OCI-LY3 (cell line): ENCODE measurements at regions not wholly inside any gene's neighbourhood (a gene's known extent, or its start where the extent isn't known, plus 50 kb on each side); places are given as distances from the start of the nearest gene placed in this dataset.

ENCODE experiments used
- H2AFZ ChIP-seq: fragments of 200-600, 300-600 bp; shearing (Covaris generic); 2 replicates; pipeline ENCODE4 v1.6.0; 2014; ENCODE audit warnings: antibody characterized with exemption, low read depth, low read length
- H3K27ac ChIP-seq: fragments of 200-600, 300-600 bp; sonication (generic); 2 replicates; pipeline ENCODE4 v1.5.1; 2014; ENCODE audit warnings: mild to moderate bottlenecking, low read length, moderate library complexity, mixed read lengths
- H3K27me3 ChIP-seq: fragments of 200-600, 300-600 bp; sonication (generic); 2 replicates; pipeline ENCODE4 v1.6.1; 2014; ENCODE audit warnings: low read depth, low read length, mixed read lengths
- H3K36me3 ChIP-seq: fragments of 200-600, 300-600 bp; sonication (generic); replicated peaks from 2 replicates; pipeline ENCODE3; 2014; ENCODE audit warnings: low read depth, low read length, mixed read lengths
- H3K4me1 ChIP-seq: fragments of 300-600, 200-600 bp; sonication (generic); 2 replicates; pipeline ENCODE4 v1.6.1; 2014; ENCODE audit warnings: low read length, mixed read lengths
- H3K4me2 ChIP-seq: fragments of 200-600, 300-600 bp; sonication (generic); 2 replicates; pipeline ENCODE4 v1.6.1; 2014; ENCODE audit warnings: low read length, mixed read lengths
- H3K4me3 ChIP-seq: fragments of 300-600, 200-600 bp; sonication (generic); 2 replicates; pipeline ENCODE4 v1.5.1; 2014; ENCODE audit warnings: antibody characterized with exemption, mild to moderate bottlenecking, low read length, moderate library complexity
- H3K79me2 ChIP-seq: fragments of 300-600, 200-600 bp; shearing (Covaris generic); 2 replicates; pipeline ENCODE4 v1.6.1; 2014; ENCODE audit warnings: mild to moderate bottlenecking, low read length, mixed read lengths
- H3K9ac ChIP-seq: fragments of 300-600, 200-600 bp; shearing (Covaris generic); 2 replicates; pipeline ENCODE4 v1.6.0; 2014; ENCODE audit warnings: mild to moderate bottlenecking, low read length, moderate library complexity
- H3K9me3 ChIP-seq: fragments of 200-600, 300-600 bp; shearing (Covaris generic); 2 replicates; pipeline ENCODE4 v1.6.1; 2014; ENCODE audit warnings: low read length, mixed read lengths; ENCODE audit not compliant: insufficient read depth
- H4K20me1 ChIP-seq: fragments of 200-600, 300-600 bp; sonication (generic); 2 replicates; pipeline ENCODE4 v1.6.1; 2016; ENCODE audit warnings: low read length, mixed read lengths; ENCODE audit not compliant: insufficient read depth
- CTCF ChIP-seq: fragments of 200-600, 300-600 bp; sonication (generic); IDR thresholded peaks from 2 replicates; pipeline ENCODE4 v1.5.1; 2014; ENCODE audit warnings: antibody characterized with exemption, low read length, low read depth
- EZH2phosphoT487 ChIP-seq: fragments of 200-600 bp; shearing (Covaris generic); IDR thresholded peaks from 2 replicates; pipeline ENCODE4 v1.6.1; 2018; ENCODE audit warnings: antibody characterized with exemption, mixed run types, low read depth

- TF ChIP-seq EZH2phosphoT487 = no peak
- no peak for TF ChIP-seq CTCF
- H3K4me1 ChIP-seq = 0 out of 2 replicates have a peak, but pooled peaks cover 2% of the 10 kb centered on the region
- H3K27ac ChIP-seq = no peak overlapping the region
- no peak overlapping the region for H3K4me3 ChIP-seq
- H3K27me3 ChIP-seq = no peaks in the 10 kb centered on the region
- no peak overlapping the region for H3K9ac ChIP-seq
- no peaks in the 10 kb centered on the region for H3K9me3 ChIP-seq
- no peaks in the 10 kb centered on the region for H3K36me3 ChIP-seq
- H3K4me2 ChIP-seq = no peak overlapping the region
- no peaks in the 10 kb centered on the region for H3K79me2 ChIP-seq
- no peaks in the 10 kb centered on the region for H4K20me1 ChIP-seq
- H2AFZ ChIP-seq = no peak overlapping the region
Measured at GRCh38 chr10:118952493-118953295, 76.8 kb upstream of the NANOS1 start.

- Histone ChIP-seq H2AFZ (no peak overlapping the region), H3K36me3 (no peaks in the 10 kb centered on the region), H3K4me2 (no peak overlapping the region), H3K27ac (no peak overlapping the region), H3K4me1 (0 out of 2 replicates have a peak, but pooled peaks cover 2% of the 10 kb centered on the region), H3K79me2 (no peaks in the 10 kb centered on the region), H3K9me3 (no peaks in the 10 kb centered on the region), H3K4me3 (no peak overlapping the region), H3K27me3 (no peaks in the 10 kb centered on the region), H4K20me1 (no peaks in the 10 kb centered on the region), H3K9ac (no peak overlapping the region)
- no peak for TF ChIP-seq CTCF
- no peak for TF ChIP-seq EZH2phosphoT487
Measured at GRCh38 chr10:118953598-118954393, 75.7 kb upstream of the NANOS1 start.

- Histone ChIP-seq H3K27ac (no peak overlapping the region), H3K36me3 (no peaks in the 10 kb centered on the region), H2AFZ (no peak overlapping the region)
Measured at GRCh38 chr10:118955531-118955930, 74.0 kb upstream of the NANOS1 start.

More at GRCh38 chr10:118955531-118955930, 74.0 kb upstream of the NANOS1 start:
- Histone ChIP-seq H3K9me3 (no peaks in the 10 kb centered on the region), H3K4me1 (0 out of 2 replicates have a peak, but pooled peaks cover 2% of the 10 kb centered on the region), H3K4me2 (no peak overlapping the region), H3K4me3 (no peak overlapping the region), H3K9ac (no peak overlapping the region), H4K20me1 (no peaks in the 10 kb centered on the region), H3K79me2 (no peaks in the 10 kb centered on the region), H3K27me3 (no peaks in the 10 kb centered on the region)
- TF ChIP-seq EZH2phosphoT487 (no peak), CTCF (no peak)
